ENCODE measurements at regions not wholly inside any gene's neighbourhood (a gene's known extent, or its start where the extent isn't known, plus 50 kb on each side); places are given as distances from the start of the nearest gene placed in this dataset.

- intact Hi-C loops (cut with micrococcal nuclease; ENCODE audit: unreplicated experiment) = no loop called here
- H3K9me3 ChIP-seq (ENCODE audit: low read depth, low read length, poor library complexity, severe bottlenecking) = no peaks in the 10 kb centered on the region
- peaks cover 12% of the 10 kb centered on the region for H3K4me1 ChIP-seq (ENCODE audit: insufficient read depth, low read length, poor library complexity, severe bottlenecking)
- ChIA-PET CTCF (no interaction called here), POLR2A (ENCODE audit: low non-redundant PET) (no interaction called here)
- no peaks in the 10 kb centered on the region for H3K36me3 ChIP-seq (ENCODE audit: insufficient read depth, low read length, poor library complexity, severe bottlenecking)
- no peak for DNase-seq (ENCODE audit: low spot score)
- no peaks in the 10 kb centered on the region for H3K27me3 ChIP-seq (replicated peaks; ENCODE audit: insufficient read depth, low read depth, low read length, poor library complexity)
- TF ChIP-seq EZH2 (IDR thresholded peaks at IDR 0.05; ENCODE audit: borderline replicate concordance, low read depth, low read length, poor library complexity, severe bottlenecking) = no peak
- no peak for TF ChIP-seq CTCF (conservative IDR thresholded peaks at IDR 0.05; ENCODE audit: low read depth, low read length)
- no TSS peak for BruUV-seq (replicated peaks)
- H3K27ac ChIP-seq (ENCODE audit: low read depth, low read length, poor library complexity, severe bottlenecking) = no peak overlapping the region
- no peak overlapping the region for H3K4me3 ChIP-seq (ENCODE audit: low read depth, low read length, poor library complexity, severe bottlenecking)
Measured at GRCh38 chr1:59017501-59018231, 233.8 kb upstream of the JUN start.

GRCh38 chr1:59018446-59018845 lies 234.6 kb upstream of the JUN start:
- ChIA-PET CTCF (no interaction called here), POLR2A (ENCODE audit: low non-redundant PET) (no interaction called here)
- Histone ChIP-seq H3K27me3 (replicated peaks; ENCODE audit: insufficient read depth, low read depth, low read length, poor library complexity) (no peaks in the 10 kb centered on the region), H3K4me3 (ENCODE audit: low read depth, low read length, poor library complexity, severe bottlenecking) (no peak overlapping the region), H3K27ac (ENCODE audit: low read depth, low read length, poor library complexity, severe bottlenecking) (no peak overlapping the region), H3K4me1 (ENCODE audit: insufficient read depth, low read length, poor library complexity, severe bottlenecking) (peaks cover 9% of the 10 kb centered on the region), H3K36me3 (ENCODE audit: insufficient read depth, low read length, poor library complexity, severe bottlenecking) (no peaks in the 10 kb centered on the region), H3K9me3 (ENCODE audit: low read depth, low read length, poor library complexity, severe bottlenecking) (no peaks in the 10 kb centered on the region)
- no peak for DNase-seq (ENCODE audit: low spot score)
- intact Hi-C loops (cut with micrococcal nuclease; ENCODE audit: unreplicated experiment) = no loop called here
- TF ChIP-seq EZH2 (IDR thresholded peaks at IDR 0.05; ENCODE audit: borderline replicate concordance, low read depth, low read length, poor library complexity, severe bottlenecking) (no peak), CTCF (conservative IDR thresholded peaks at IDR 0.05; ENCODE audit: low read depth, low read length) (no peak)
- BruUV-seq (replicated peaks) = no TSS peak

GRCh38 chr1:59018860-59019259 lies 235.0 kb upstream of the JUN start:
- ChIA-PET POLR2A (ENCODE audit: low non-redundant PET) (no interaction called here), CTCF (no interaction called here)
- DNase-seq (ENCODE audit: low spot score) = no peak
- Histone ChIP-seq H3K9me3 (ENCODE audit: low read depth, low read length, poor library complexity, severe bottlenecking) (no peaks in the 10 kb centered on the region), H3K4me1 (ENCODE audit: insufficient read depth, low read length, poor library complexity, severe bottlenecking) (peaks cover 6% of the 10 kb centered on the region), H3K27me3 (replicated peaks; ENCODE audit: insufficient read depth, low read depth, low read length, poor library complexity) (no peaks in the 10 kb centered on the region), H3K4me3 (ENCODE audit: low read depth, low read length, poor library complexity, severe bottlenecking) (no peak overlapping the region), H3K36me3 (ENCODE audit: insufficient read depth, low read length, poor library complexity, severe bottlenecking) (no peaks in the 10 kb centered on the region), H3K27ac (ENCODE audit: low read depth, low read length, poor library complexity, severe bottlenecking) (no peak overlapping the region)
- TF ChIP-seq EZH2 (IDR thresholded peaks at IDR 0.05; ENCODE audit: borderline replicate concordance, low read depth, low read length, poor library complexity, severe bottlenecking) (no peak), CTCF (conservative IDR thresholded peaks at IDR 0.05; ENCODE audit: low read depth, low read length) (no peak)
- intact Hi-C loops (cut with micrococcal nuclease; ENCODE audit: unreplicated experiment) = no loop called here
- no TSS peak for BruUV-seq (replicated peaks)

Measured in A673 (cell line).